ENCODE measurements at regions not wholly inside any gene's neighbourhood (a gene's known extent, or its start where the extent isn't known, plus 50 kb on each side); places are given as distances from the start of the nearest gene placed in this dataset.

DNA sequence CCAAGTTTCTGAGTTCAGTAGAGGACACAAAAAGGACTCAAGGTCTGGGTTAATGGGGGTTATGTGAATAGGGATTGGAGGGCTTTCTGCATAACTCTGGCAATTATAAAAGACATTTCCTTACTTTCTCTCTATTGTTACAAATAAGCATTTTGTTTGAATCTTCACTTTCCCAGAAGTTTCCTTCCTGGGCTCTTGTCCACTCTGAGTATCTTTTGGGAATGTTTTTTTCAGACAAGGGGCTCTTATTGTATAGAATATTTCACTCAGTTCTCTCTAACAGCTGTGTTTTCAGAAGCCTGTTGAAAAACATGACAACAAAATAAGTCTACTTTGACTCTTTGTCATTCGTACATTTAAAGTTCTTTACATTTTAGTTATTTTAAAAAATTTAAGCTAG, 57.6 kb upstream of the MAP9 start:
- no peak for TF ChIP-seq CTCF (IDR thresholded peaks at IDR 0.05)
- no peak for TF ChIP-seq POLR2AphosphoS5 (IDR thresholded peaks at IDR 0.05)
- TF ChIP-seq EP300 (IDR thresholded peaks at IDR 0.05) = no peak

Data from gastroesophageal sphincter (tissue), 3 donors.